GM19239 (cell line): ENCODE measurements at regions not wholly inside any gene's neighbourhood (a gene's known extent, or its start where the extent isn't known, plus 50 kb on each side); places are given as distances from the start of the nearest gene placed in this dataset.
"Not testable (repeated sequence)": the region's sequence is repeated elsewhere in the genome, so short reads cannot be mapped to it uniquely, and the experiment has no call there.

Experiments used
- DNase-seq: peaks from one replicate; pipeline ENCODE4 v3.0.0; 2011; ENCODE audit warnings: low spot score; ENCODE audit not compliant: insufficient read length
- FAIRE-seq: peaks from 2 replicates; lab custom pipeline; 2011; peaks lifted over from hg19 to GRCh38; lab: Jason Lieb, UNC

DNA sequence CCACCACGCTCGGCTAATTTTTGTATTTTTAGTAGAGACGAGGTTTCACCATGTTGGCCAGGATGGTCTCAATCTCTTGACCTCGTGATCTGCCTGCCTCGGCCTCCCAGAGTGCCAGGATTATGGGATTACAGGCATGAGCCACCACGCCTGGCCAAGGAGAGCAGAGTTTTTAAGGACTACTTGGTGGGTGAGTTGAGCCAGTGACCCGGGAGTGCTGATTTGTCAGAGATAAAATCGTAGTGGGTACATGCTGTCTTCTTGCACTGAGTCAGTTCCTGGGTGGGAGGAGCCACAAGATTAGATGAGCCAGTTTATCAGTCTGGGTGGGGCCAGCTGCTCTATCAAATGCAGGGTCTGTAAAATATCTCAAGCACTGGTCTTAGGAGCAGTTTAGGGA is 361.7 kb downstream of the TYW1 start:
- FAIRE-seq, DNase-seq: not testable (repeated sequence)

DNA sequence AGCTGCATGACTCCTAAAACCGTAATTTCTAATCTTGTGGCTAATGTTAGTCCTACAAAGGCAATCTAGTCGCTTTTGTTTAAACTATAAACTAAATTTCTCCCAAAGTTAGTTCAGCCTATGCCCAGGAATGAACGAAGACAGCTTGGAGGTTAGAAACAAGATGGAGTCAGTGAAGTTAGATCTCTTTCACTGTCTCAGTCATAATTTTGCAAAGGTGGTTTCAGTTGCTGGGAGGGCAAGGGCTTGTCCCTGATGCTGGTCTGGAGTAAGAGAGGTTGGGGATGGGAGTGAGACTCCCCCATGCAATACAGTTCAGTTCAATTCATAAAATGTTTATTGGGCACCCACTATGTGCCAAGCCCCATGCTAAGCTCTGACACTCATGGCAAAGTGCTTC is 362.1 kb downstream of the TYW1 start:
- DNase-seq: not testable (repeated sequence)
- FAIRE-seq: peak; percentile 39

DNA sequence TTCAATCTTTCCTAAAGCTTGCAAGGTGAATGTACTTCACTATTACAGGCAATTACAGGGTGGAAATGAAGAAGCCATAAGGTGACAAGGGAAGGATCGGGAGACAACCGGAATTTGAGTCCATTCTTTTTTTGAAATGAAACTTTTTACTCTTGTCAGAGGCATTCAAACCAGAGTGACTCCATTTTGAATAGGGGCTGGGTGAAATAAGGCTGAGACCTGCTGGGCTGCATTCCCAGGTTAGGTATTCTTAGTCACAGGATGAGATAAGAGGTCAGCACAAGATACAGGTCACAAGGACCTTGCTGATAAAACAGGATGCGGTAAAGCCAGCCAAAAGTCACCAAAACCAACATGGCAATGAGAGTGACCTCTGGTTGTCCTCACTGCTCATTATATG is 363.3 kb downstream of the TYW1 start:
- no peak for FAIRE-seq
- no peak for DNase-seq

DNA sequence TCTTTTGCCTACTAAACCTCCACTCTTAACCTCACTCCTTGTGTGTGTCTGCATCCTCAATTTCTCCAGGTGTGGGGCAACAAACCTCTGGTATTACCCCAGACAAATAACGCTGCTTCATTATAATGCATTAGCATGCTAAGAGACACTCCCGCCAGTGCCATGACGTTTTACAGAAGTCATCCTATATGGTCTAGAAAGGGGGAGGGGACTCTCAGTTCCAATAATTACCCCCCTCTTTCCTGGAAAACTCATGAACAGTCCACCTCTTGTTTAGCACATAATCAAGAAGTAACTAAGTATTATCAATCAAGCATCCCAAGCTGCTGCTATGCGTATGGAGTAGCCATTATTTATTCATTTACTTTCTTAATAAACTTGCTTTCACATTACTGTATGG is 364.5 kb downstream of the TYW1 start:
- DNase-seq: no peak
- no peak for FAIRE-seq

DNA sequence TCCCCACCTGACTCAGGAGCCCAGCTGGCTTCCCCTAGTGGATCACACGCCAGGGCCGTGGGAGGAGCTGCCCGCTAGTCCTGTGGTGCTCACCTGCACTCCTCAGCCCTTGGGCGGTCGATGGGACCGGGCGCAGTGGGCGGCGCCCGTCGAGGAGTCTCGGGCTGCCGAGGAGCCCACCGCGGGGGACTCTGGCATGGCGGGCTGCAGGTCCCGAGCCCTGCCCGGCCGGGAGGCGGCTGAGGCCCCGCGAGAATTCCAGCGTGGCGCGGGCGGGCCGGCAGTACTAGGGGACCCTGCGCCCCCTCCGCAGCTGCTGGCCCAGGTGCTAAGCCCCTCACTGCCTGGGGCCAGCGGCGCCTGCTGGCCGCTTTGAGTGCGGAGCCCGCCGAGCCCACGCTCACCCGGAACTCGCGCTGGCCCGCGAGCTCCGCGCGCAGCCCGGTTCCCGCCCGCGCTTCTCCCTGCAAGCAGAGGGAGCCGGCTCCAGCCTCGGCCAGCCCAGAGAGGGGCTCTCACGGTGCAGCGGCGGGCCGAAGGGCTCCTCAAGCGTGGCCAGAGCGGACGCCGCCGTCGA is 367.9 kb downstream of the TYW1 start:
- DNase-seq (no peak), FAIRE-seq (no peak)

DNA sequence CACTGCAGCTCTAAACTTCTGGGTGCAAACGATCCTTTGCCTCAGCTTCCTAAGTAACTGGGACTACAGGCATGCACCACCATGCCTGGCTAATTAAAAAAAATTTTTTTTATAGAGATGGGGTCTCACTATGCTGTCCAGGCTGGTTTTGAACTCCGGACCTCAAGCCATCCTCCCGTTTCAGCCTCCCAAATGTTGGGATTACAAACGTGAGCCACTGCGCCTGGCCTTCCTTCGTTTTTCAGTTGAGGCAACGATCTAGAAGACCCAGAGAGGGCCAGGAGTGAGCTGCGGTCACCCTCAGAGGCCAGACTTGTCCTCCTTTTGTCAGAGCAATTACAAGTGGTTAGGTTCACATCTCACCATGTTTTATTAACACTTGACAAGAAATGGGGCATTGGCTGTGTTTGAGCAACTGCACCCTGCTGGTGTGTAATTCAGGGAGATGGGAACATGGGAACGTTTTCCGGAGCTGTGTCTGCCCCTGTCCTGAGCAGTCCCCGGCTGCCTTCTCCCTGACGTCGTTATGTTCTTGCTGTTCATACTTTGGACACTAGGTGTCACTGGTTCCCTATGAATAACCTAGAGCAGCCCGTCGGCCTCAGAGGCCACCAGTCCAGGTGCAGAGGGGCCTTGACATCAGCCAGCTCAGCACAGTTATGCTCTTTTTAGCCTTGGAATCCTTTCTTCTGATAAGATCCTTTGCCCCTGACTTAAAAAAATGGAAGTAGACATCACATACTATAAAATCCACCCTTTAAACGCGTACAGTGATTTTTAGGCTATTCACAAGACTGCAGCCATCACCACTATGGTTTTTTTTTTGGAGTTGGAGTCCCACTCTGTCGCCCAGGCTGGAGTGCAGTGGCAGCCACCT is 375.0 kb downstream of the TYW1 start:
- DNase-seq (peak; percentile 89), FAIRE-seq (peak; percentile 83)

DNA sequence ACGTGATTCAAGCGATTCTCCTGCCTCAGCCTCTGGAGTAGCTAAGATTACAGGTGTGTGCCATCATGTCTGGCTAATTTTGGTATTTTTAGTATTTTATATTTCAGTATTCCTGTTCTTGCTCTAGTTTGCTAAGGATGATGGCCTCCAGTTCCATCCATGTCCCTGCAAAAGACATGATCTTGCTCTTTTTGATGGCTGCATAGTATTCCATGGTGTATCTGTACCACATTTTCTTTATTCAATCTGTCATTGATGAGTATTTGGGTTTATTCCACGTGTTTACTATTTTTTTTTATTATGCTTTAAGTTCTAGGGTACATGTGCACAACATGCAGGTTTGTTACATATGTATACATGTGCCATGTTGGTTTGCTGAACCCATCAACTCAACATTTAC is 376.8 kb downstream of the TYW1 start:
- not testable (repeated sequence) for FAIRE-seq, DNase-seq

DNA sequence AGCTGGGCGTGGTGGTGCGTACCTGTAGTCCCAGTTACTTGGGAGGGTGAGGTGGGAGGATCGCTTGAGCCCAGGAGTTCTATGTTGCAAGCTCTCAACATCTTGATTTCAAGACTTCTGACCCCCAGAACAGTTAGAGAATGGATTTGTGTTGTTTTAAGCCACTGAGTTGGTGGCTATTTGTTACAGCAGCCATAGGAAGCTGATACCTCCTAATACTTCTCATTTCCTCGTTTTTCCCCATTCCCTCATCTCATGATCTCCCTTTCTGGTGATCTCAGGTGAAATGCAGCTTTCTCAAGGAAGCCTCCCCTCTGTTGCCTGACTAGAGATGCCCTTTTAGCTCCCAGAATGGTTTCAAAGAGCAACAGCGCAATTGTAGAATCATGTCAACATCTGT is 378.8 kb downstream of the TYW1 start:
- FAIRE-seq: no peak
- DNase-seq: no peak

DNA sequence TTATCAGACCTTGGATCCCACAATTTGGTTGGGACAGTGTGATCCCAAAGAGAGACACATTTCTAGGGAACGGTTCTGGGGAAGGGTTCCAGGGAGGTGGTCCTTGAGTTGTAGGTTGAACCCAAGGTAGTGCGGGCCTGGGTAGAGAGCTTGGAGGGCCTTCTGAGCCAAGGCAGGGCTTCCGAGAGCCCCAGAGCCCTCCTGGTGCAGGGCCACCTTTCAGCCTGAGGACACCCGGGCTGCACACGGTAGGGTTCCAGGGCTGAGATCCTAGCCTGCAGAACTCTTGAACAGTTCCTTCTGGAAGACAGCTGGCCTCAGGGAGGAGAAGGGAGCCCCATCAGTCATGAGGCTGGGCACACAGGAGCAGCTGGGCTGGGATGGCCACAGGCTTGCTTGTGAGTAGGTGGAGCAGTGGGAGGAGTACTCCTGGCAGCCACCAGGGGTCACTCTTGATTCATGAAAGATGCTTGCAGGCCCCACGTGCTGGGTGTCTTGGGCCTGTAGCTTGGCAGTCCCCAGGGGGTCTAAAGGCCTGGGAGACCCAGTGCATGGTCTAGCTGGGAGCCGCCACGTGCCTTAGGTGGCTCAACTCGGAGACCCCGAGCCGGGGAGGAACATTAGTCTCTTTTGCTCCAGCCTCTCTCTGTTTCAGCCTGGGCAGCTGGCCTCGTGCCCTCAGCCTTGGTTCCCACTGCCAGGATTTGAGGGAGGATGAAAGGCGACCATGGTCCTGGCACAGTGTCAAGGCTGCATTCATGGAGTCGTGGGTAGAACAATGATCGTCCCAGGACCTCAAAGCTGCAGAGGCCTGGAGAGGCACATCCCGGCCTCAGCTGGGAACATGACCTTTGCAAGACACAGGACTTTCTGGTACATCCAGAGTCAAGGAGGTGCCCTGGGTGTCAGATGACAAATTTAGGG is 381.6 kb downstream of the TYW1 start:
- no peak for FAIRE-seq

DNA sequence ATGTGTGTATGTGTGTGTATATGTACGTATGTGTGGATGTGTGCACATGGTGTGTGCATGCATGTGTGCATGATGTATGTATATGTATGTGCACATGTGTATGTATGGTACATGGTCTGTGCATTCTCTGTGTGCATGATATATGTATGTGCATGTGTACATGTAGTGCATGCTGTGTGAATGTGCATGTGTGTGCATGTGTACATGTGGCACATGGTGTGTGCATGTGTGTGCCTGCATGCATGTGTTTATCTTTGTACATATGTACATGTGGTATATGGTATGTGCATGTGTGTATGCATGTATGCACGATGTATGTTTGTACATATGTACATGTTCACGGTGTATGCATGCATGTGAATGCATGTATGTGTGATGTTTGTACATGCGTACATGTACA is 383.7 kb downstream of the TYW1 start:
- FAIRE-seq (no peak), DNase-seq (no peak)

More for the DNA sequence above, 381.6 kb downstream of the TYW1 start:
- DNase-seq: peak; percentile 61

DNA sequence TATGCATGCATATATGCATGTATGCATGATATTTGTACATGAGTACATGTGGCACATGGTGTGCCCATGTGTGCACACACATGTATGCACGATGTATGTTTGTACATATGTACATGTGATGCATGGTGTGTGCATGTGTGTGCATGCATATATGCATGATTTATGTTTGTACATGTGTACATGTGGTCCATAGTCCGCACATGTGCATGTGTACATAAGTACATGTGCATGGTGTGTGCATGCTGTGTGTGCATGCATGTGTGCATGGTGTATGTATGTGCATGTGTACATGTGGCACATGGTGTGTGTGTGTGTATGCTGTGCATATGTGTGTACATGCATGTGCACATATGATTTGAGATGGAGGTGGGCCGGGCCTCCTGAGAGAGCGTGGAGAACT is 384.2 kb downstream of the TYW1 start:
- DNase-seq: no peak
- no peak for FAIRE-seq

DNA sequence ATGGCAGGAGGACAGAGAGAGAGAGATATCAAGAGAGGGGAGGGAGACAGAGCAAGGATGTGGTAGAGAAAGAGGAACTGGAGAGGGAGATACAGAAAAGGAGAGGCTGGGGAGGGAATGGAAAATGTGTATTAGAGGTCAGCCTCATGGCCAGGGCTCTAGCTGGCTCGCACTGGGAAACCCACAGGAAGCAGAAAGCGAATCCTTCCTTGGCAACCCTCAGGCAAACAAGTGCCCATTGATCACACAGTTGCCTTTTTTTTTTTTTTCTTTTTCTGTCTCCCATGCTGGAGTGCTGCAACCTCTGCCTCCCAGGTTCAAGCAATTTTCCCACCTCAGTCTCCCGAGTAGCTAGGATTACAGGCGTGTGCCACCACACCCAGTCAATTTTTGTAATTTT is 391.2 kb downstream of the TYW1 start:
- FAIRE-seq (no peak), DNase-seq (no peak)

DNA sequence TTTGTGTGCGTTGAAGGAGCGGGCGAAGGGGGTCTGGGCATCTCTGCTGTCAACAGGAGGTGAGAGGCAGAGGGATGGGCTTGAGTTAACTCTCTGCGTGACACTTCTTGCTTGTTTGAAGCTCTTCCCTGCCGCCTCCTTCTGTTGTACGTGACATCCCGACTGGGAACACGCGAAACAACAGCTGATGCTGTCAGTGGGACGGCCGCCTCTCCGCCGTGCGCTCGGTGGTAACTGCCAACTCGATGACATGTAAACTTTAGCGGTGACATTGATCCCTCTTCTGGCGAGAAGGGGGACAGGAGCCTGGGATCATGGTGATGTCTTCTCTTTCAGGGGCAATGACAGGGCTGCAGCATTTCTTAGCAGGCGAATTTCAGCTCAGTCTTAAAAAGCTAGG is 394.5 kb downstream of the TYW1 start:
- DNase-seq (no peak), FAIRE-seq (no peak)

DNA sequence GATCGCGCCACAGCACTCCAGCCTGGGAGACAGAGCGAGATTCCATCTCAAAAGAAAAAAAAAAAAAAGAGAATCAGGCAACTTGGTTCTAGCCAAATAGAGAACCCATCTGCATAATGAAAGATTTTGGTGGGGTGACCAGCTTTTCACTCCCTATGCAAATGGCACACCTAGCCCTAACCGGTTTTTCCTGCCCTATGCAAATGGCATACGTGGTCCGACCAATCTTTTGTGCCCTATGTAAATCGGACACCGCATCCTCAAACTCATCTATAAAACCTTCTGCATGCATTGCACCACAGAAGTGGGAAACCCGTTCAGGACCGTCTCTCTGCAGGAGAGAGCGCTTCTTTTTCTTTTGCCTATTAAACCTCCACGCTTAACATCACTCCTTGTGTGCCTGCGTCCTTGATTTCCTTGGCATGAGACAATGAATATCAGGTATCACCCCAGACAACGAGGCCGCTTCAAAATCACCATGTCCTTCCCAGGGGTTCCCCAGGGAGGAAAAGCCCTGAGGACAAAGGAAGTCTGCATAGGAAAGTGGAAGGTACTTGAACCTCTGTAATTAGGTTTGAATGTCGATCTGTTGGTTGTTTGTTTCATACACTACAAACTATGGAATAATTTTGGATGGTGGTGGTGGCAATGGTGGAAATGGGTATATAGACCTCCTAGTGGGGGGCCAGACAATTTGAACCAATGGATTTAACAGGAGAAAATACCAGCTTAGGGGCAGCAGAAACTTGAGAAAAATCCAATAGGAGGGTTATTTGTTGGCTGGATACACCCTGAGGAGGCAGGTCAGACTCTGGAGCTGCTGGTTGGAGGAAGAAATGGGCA is 396.2 kb downstream of the TYW1 start:
- DNase-seq: no peak
- FAIRE-seq: no peak

DNA sequence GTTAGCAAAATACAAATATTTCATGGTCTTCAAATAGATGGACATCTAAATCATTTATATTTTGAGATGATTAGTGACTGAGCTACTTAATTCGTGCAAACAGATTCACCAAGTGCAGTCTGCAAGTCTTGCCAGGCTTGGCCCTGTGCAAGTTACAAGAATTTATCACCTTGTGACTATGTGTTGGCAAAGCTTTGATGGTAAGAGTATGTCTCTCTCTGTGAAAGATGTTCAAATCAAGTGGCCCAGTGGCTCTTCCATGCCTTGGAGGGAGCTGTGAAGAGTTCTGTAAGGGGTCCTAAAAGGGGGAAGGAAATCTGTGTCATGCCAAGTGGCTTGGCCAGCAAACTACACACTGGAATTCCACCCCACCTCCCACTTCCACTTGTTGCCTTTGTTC is 397.3 kb downstream of the TYW1 start:
- no peak for FAIRE-seq

DNA sequence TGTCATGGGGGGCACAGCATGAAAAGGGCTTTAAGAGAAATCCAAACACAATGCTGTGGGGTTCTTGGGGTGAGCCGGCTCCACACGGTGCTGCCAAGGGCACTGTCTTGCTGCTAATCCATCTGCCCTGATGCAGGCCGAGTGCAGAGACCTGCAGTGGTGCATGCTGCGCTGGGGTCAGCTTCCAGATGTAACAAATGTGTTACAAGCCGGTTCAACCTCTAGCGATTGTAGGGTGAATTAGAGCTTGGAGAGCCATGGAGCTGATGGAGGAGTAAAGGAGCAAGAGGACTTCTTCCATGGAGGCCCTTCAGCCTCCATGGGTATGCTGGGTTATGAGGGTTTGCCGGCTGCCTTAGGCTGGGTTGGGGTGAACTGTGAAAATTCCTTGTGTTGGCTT is 402.3 kb downstream of the TYW1 start:
- DNase-seq: no peak
- no peak for FAIRE-seq

More for the DNA sequence above, 397.3 kb downstream of the TYW1 start:
- no peak for DNase-seq

DNA sequence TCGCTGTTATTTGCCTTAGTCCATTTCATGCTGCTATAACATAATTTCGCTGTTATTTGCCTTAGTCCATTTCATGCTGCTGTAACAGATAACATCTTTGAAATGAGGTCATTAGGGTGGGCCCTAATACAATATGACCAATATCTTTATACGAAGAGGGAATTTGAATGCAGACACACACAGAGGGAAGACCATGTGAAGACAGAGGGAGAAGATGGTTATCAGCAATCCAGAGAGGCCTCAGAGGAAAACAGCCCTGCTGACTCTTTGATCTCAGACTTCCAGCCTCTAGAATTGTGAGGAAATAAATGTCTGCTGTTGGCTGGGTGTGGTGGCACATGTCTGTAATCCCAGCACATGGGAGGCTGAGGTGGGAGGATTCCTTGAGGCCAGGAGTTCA is 404.9 kb downstream of the TYW1 start:
- no peak for DNase-seq
- no peak for FAIRE-seq

DNA sequence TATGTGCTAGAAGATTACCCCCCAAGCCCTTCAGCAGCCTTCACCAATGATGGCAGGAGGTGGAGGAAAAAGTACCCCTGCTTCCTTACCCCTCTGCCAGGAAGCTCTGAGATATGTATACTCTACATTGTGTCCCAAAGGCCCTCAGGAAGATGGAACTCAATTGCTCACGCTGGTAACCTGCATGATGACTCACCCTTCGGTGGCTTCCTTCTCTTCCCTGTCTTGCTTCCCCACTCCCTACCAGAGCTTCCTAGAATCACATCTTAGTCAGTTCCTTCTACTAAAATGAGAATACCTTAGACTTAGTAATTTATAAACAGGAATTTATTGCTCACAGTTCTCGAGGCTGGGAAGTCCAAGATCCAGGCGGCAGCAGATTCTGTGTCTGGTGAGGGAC is 405.6 kb downstream of the TYW1 start:
- FAIRE-seq: no peak
- DNase-seq: no peak

DNA sequence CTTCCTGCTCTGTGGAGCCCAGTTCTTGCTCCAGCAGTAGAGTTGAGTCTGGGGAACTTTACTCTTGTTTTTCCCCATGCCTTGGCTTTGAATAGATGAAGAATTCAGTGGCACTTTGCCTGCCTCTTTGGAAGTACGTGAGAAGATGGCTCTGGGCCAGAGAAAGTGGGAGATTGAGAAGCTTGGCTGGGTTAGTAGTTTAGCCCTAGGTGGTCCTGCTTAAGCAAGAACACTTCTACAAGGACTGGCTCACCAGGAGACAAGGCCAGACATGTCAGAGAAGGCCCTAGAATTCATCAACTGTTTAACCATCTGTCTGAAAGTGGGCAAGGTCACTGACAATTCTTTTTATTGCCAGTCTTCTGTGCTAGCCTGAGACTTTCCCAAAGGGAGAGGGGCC is 410.3 kb downstream of the TYW1 start:
- no peak for FAIRE-seq
- DNase-seq: no peak
